ENCODE measurements at regions not wholly inside any gene's neighbourhood (a gene's known extent, or its start where the extent isn't known, plus 50 kb on each side); places are given as distances from the start of the nearest gene placed in this dataset.

GRCh38 chr3:193933451-193933850 lies 202.5 kb upstream of the HES1 start:
- no peaks in the 10 kb centered on the region for H3K4me1 ChIP-seq (ENCODE audit: insufficient read depth, low read length)
- H4K20me1 ChIP-seq (ENCODE audit: insufficient read depth, low read length), result no peaks in the 10 kb centered on the region
- no peak overlapping the region for H3K4me3 ChIP-seq (ENCODE audit: low read depth in 1 of 2, low read length in 2 of 2)
- no peak overlapping the region for H2AFZ ChIP-seq (ENCODE audit: low read depth, low read length)
- no peak overlapping the region for H3K4me2 ChIP-seq (ENCODE audit: insufficient read depth, low read length)
- no peaks in the 10 kb centered on the region for H3K9me3 ChIP-seq (ENCODE audit: insufficient read depth, low read length, severe bottlenecking)
- H3K9ac ChIP-seq (ENCODE audit: low read depth, low read length), result no peak overlapping the region
- peaks cover 2% of the 10 kb centered on the region for H3K27me3 ChIP-seq (ENCODE audit: insufficient read depth, low read length, poor library complexity)
- TF ChIP-seq CTCF (IDR thresholded peaks at IDR 0.05; ENCODE audit: borderline replicate concordance, extremely low read depth, low read length, poor library complexity, severe bottlenecking) (no peak), EZH2 (IDR thresholded peaks at IDR 0.05; ENCODE audit: borderline replicate concordance, low read depth, low read length, severe bottlenecking) (no peak)
- DNase-seq (no peak), ATAC-seq (ENCODE audit: insufficient read depth, low read depth) (no peak)
- H3K79me2 ChIP-seq (ENCODE audit: insufficient read depth, low read length), result no peaks in the 10 kb centered on the region
- no peak overlapping the region for H3K27ac ChIP-seq (ENCODE audit: low read length)
- H3K36me3 ChIP-seq (ENCODE audit: insufficient read depth, low read length), result no peaks in the 10 kb centered on the region

- Histone ChIP-seq H3K79me2 (ENCODE audit: insufficient read depth, low read length) (no peaks in the 10 kb centered on the region), H3K36me3 (ENCODE audit: insufficient read depth, low read length) (no peaks in the 10 kb centered on the region), H3K27me3 (ENCODE audit: insufficient read depth, low read length, poor library complexity) (peaks cover 18% of the 10 kb centered on the region), H3K4me1 (ENCODE audit: insufficient read depth, low read length) (no peaks in the 10 kb centered on the region), H3K4me2 (ENCODE audit: insufficient read depth, low read length) (no peak overlapping the region), H3K4me3 (ENCODE audit: low read depth in 1 of 2, low read length in 2 of 2) (no peak overlapping the region), H3K9ac (ENCODE audit: low read depth, low read length) (no peak overlapping the region), H4K20me1 (ENCODE audit: insufficient read depth, low read length) (no peaks in the 10 kb centered on the region), H3K9me3 (ENCODE audit: insufficient read depth, low read length, severe bottlenecking) (no peaks in the 10 kb centered on the region), H2AFZ (ENCODE audit: low read depth, low read length) (no peak overlapping the region), H3K27ac (ENCODE audit: low read length) (no peak overlapping the region)
- ATAC-seq (ENCODE audit: insufficient read depth, low read depth), result no peak
- DNase-seq, result no peak
- no peak for TF ChIP-seq CTCF (IDR thresholded peaks at IDR 0.05; ENCODE audit: borderline replicate concordance, extremely low read depth, low read length, poor library complexity, severe bottlenecking)
- TF ChIP-seq EZH2 (IDR thresholded peaks at IDR 0.05; ENCODE audit: borderline replicate concordance, low read depth, low read length, severe bottlenecking), result no peak
Observed at GRCh38 chr3:193935916-193936315, 200.0 kb upstream of the HES1 start.

GRCh38 chr3:193938613-193939012 lies 197.3 kb upstream of the HES1 start:
- Histone ChIP-seq H3K27ac (ENCODE audit: low read length) (no peak overlapping the region), H3K4me2 (ENCODE audit: insufficient read depth, low read length) (no peak overlapping the region), H2AFZ (ENCODE audit: low read depth, low read length) (no peak overlapping the region), H3K36me3 (ENCODE audit: insufficient read depth, low read length) (no peaks in the 10 kb centered on the region), H3K4me3 (ENCODE audit: low read depth in 1 of 2, low read length in 2 of 2) (no peak overlapping the region), H3K4me1 (ENCODE audit: insufficient read depth, low read length) (no peaks in the 10 kb centered on the region), H3K79me2 (ENCODE audit: insufficient read depth, low read length) (no peaks in the 10 kb centered on the region), H4K20me1 (ENCODE audit: insufficient read depth, low read length) (no peaks in the 10 kb centered on the region), H3K9ac (ENCODE audit: low read depth, low read length) (no peak overlapping the region), H3K27me3 (ENCODE audit: insufficient read depth, low read length, poor library complexity) (peaks cover 18% of the 10 kb centered on the region), H3K9me3 (ENCODE audit: insufficient read depth, low read length, severe bottlenecking) (no peaks in the 10 kb centered on the region)
- DNase-seq, result no peak
- ATAC-seq (ENCODE audit: insufficient read depth, low read depth), result no peak
- TF ChIP-seq CTCF (IDR thresholded peaks at IDR 0.05; ENCODE audit: borderline replicate concordance, extremely low read depth, low read length, poor library complexity, severe bottlenecking) (no peak), EZH2 (IDR thresholded peaks at IDR 0.05; ENCODE audit: borderline replicate concordance, low read depth, low read length, severe bottlenecking) (no peak)

GRCh38 chr3:193939527-193939926 lies 196.4 kb upstream of the HES1 start:
- Histone ChIP-seq H2AFZ (ENCODE audit: low read depth, low read length) (no peak overlapping the region), H4K20me1 (ENCODE audit: insufficient read depth, low read length) (no peaks in the 10 kb centered on the region), H3K9ac (ENCODE audit: low read depth, low read length) (no peak overlapping the region), H3K9me3 (ENCODE audit: insufficient read depth, low read length, severe bottlenecking) (no peaks in the 10 kb centered on the region), H3K79me2 (ENCODE audit: insufficient read depth, low read length) (no peaks in the 10 kb centered on the region), H3K4me3 (ENCODE audit: low read depth in 1 of 2, low read length in 2 of 2) (no peak overlapping the region), H3K4me1 (ENCODE audit: insufficient read depth, low read length) (no peaks in the 10 kb centered on the region), H3K27ac (ENCODE audit: low read length) (no peak overlapping the region), H3K27me3 (ENCODE audit: insufficient read depth, low read length, poor library complexity) (peaks cover 18% of the 10 kb centered on the region), H3K4me2 (ENCODE audit: insufficient read depth, low read length) (no peak overlapping the region), H3K36me3 (ENCODE audit: insufficient read depth, low read length) (no peaks in the 10 kb centered on the region)
- TF ChIP-seq EZH2 (IDR thresholded peaks at IDR 0.05; ENCODE audit: borderline replicate concordance, low read depth, low read length, severe bottlenecking) (no peak), CTCF (IDR thresholded peaks at IDR 0.05; ENCODE audit: borderline replicate concordance, extremely low read depth, low read length, poor library complexity, severe bottlenecking) (no peak)
- DNase-seq, result no peak
- ATAC-seq (ENCODE audit: insufficient read depth, low read depth), result no peak
